ENCODE measurements at regions not wholly inside any gene's neighbourhood (a gene's known extent, or its start where the extent isn't known, plus 50 kb on each side); places are given as distances from the start of the nearest gene placed in this dataset.

DNA sequence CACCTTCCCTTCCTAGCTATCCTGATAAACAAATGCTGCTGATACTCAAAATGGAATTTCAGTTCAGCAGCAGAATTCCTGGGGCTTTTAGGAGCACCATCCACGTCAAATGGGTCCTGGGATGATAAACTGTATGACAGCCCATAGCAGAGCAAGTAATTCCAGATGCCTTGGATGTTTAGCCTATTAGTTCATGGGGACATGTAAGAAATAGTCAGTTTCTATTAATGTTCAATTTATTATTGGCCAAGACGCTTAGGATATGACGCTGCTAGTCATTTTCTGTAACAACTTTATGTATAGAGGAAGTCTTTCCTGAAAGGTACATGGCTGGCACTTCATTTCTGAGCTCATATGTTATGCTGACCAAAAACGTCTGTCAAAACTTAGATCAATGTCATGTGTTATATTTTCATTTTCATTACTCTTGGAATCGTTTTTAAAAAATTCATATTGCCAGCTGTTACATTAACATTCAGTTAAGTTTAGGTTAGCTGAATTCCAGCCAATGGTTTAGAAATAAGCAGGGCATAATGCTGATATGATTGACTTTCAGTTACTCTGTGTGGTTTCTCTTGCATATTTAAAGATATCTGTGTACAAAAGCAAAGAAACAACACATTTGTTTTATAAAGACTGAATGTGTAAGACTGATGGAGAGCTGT lies 243.8 kb downstream of the CSNK1G3 start:
- no peak for TF ChIP-seq EP300 (IDR thresholded peaks at IDR 0.05)
- TF ChIP-seq POLR2AphosphoS5 (IDR thresholded peaks at IDR 0.05): no peak
- TF ChIP-seq, protein P1, sequence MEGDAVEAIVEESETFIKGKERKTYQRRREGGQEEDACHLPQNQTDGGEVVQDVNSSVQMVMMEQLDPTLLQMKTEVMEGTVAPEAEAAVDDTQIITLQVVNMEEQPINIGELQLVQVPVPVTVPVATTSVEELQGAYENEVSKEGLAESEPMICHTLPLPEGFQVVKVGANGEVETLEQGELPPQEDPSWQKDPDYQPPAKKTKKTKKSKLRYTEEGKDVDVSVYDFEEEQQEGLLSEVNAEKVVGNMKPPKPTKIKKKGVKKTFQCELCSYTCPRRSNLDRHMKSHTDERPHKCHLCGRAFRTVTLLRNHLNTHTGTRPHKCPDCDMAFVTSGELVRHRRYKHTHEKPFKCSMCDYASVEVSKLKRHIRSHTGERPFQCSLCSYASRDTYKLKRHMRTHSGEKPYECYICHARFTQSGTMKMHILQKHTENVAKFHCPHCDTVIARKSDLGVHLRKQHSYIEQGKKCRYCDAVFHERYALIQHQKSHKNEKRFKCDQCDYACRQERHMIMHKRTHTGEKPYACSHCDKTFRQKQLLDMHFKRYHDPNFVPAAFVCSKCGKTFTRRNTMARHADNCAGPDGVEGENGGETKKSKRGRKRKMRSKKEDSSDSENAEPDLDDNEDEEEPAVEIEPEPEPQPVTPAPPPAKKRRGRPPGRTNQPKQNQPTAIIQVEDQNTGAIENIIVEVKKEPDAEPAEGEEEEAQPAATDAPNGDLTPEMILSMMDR (IDR thresholded peaks at IDR 0.05): no peak
